K562 (cell line): ENCODE measurements at regions not wholly inside any gene's neighbourhood (a gene's known extent, or its start where the extent isn't known, plus 50 kb on each side); places are given as distances from the start of the nearest gene placed in this dataset.

Experiments used
- ARID2 ChIP-seq: fragments of 450-650 bp; IDR thresholded peaks from 2 replicates; pipeline ENCODE4 v1.6.1; 2017; ENCODE audit warnings: antibody characterized with exemption, mild to moderate bottlenecking
- ARNT ChIP-seq, 2 experiments: fragments of 450-650 bp; IDR thresholded peaks; 2 replicates each; pipeline ENCODE4 v1.6.1; 2016; ENCODE audit warnings: mild to moderate bottlenecking in 1 of 2
- BCLAF1 ChIP-seq, 2 experiments: fragments of 450-650 bp in 1 of 2; IDR thresholded peaks; 2 replicates each; pipeline ENCODE4 v1.6.1; 2011 to 2017; ENCODE audit warnings: low read depth in 2 of 2, antibody characterized with exemption in 1 of 2, borderline replicate concordance in 1 of 2, low read length in 1 of 2, mild to moderate bottlenecking in 1 of 2, mixed read lengths in 1 of 2; ENCODE audit not compliant: control insufficient read depth in 1 of 2
- BRD9 ChIP-seq: fragments of 450-650 bp; IDR thresholded peaks from 2 replicates; pipeline ENCODE4 v1.6.1; 2018; ENCODE audit warnings: low read depth; ENCODE audit not compliant: partially characterized antibody
- CSDE1 ChIP-seq, 2 experiments: fragments of 450-650 bp; IDR thresholded peaks; 2 replicates each; pipeline ENCODE4 v1.6.1; 2016; ENCODE audit warnings: mild to moderate bottlenecking in 1 of 2
- CXXC5 ChIP-seq: fragments of 250-450 bp; sonication (Bioruptor Pico); IDR thresholded peaks from 2 replicates; pipeline ENCODE4 v1.8.0; 2022; ENCODE audit warnings: inconsistent platforms, mild to moderate bottlenecking, moderate library complexity
- DIDO1 ChIP-seq: fragments of 450-650 bp; IDR thresholded peaks from 2 replicates; pipeline ENCODE4 v1.6.1; 2016; ENCODE audit warnings: low read depth, missing biosample characterization, missing genetic modification characterization
- HDAC3 ChIP-seq: fragments of 450-650 bp; IDR thresholded peaks from 2 replicates; pipeline ENCODE4 v1.6.1; 2018; ENCODE audit warnings: borderline replicate concordance, mild to moderate bottlenecking, moderate library complexity; ENCODE audit not compliant: partially characterized antibody
- NCOA4 ChIP-seq: fragments of 450-650 bp; IDR thresholded peaks from 2 replicates; pipeline ENCODE4 v1.6.1; 2018; ENCODE audit warnings: mild to moderate bottlenecking; ENCODE audit not compliant: partially characterized antibody
- NR3C1 ChIP-seq: sonication (generic); formaldehyde crosslinking; IDR thresholded peaks from 2 replicates; pipeline ENCODE4 v1.8.1; 2022; ENCODE audit warnings: missing genetic modification reagents
- NR4A1 ChIP-seq, 2 experiments: fragments of 250-450 bp in 1 of 2; fragments of 450-650 bp in 1 of 2; sonication (Bioruptor Pico) in 1 of 2; IDR thresholded peaks; 2 replicates each; pipeline versions ENCODE4 v1.4.0 to v1.6.1; 2016 to 2020; ENCODE audit warnings: mild to moderate bottlenecking in 2 of 2, missing compliant biosample characterization in 1 of 2, missing genetic modification characterization in 1 of 2, moderate library complexity in 1 of 2
- NRF1 ChIP-seq, 2 experiments: fragments of 450-650 bp; IDR thresholded peaks in 1 of 2; conservative IDR thresholded peaks in 1 of 2; 2 replicates each; pipeline ENCODE4 v1.6.1; 2014; ENCODE audit warnings: mild to moderate bottlenecking in 2 of 2
- PATZ1 ChIP-seq: fragments of 250-450 bp; sonication (Bioruptor Pico); IDR thresholded peaks from 2 replicates; pipeline ENCODE4 v1.5.0; 2020; ENCODE audit warnings: mild to moderate bottlenecking, borderline replicate concordance
- PML ChIP-seq: IDR thresholded peaks from 2 replicates; pipeline ENCODE4 v1.6.1; 2012; ENCODE audit warnings: low read length, inconsistent platforms
- POLR2AphosphoS5 ChIP-seq: IDR thresholded peaks from 2 replicates; pipeline ENCODE4 v1.6.1; 2011; ENCODE audit warnings: mild to moderate bottlenecking, low read depth, low read length, moderate library complexity; ENCODE audit not compliant: control insufficient read depth, insufficient read depth
- RBBP5 ChIP-seq: fragments of 200-600 bp; sonication (generic); IDR thresholded peaks from 2 replicates; pipeline ENCODE4 v1.6.1; 2012; ENCODE audit warnings: borderline replicate concordance, mild to moderate bottlenecking, low read length, control low read depth, inconsistent platforms; ENCODE audit not compliant: insufficient read depth, poor library complexity, severe bottlenecking
- SIX5 ChIP-seq, 2 experiments: IDR thresholded peaks; 2 replicates each; pipeline ENCODE4 v1.6.1; 2011; ENCODE audit warnings: low read length in 2 of 2, borderline replicate concordance in 1 of 2, low read depth in 1 of 2, mild to moderate bottlenecking in 1 of 2, moderate library complexity in 1 of 2; ENCODE audit not compliant: insufficient read depth in 1 of 2
- SUPT5H ChIP-seq: fragments of 450-650 bp; IDR thresholded peaks from 2 replicates; pipeline ENCODE4 v1.6.1; 2016
- TFE3 ChIP-seq: fragments of 450-650 bp; formaldehyde crosslinking; IDR thresholded peaks from 2 replicates; pipeline ENCODE4 v1.4.0; 2020; ENCODE audit warnings: mild to moderate bottlenecking, mixed read lengths
- USF1 ChIP-seq: sonication (generic); formaldehyde crosslinking; IDR thresholded peaks from 2 replicates; pipeline ENCODE4 v1.9.0; 2022; ENCODE audit warnings: mild to moderate bottlenecking, missing genetic modification reagents
- ZNF696 ChIP-seq: fragments of 250-450 bp; sonication (Bioruptor Pico); conservative IDR thresholded peaks from 2 replicates; pipeline ENCODE4 v1.4.0; 2020; ENCODE audit warnings: mild to moderate bottlenecking, moderate library complexity

DNA sequence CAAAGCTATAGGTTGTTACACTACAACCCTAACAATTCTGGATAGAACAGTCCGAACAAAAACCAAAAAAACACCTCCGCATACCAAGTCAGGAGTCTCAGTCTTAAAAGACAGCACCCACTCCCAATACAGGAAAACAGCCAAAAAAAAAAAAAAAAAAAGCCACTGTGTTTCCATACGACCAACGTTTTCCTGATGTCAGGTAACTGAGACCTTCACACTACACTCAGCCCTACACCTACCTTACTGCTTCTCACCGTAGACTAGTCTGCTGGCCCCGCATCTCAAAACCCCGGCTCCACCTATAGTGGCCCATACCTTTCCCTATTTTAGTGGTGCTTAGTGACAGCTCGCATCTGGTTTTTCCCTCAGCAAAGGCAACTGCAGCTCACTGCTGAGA lies 339.5 kb upstream of the ADAMTS9 start (continued):
- TF ChIP-seq NR3C1 (no peak), TFE3 (CRISPR knock-in tag) (no peak), NRF1 (conservative IDR thresholded peaks at IDR 0.05 in 1 of 2, IDR thresholded peaks at IDR 0.05 in 1 of 2) (no peak), BCLAF1 (IDR thresholded peaks at IDR 0.05; ENCODE audit: borderline replicate concordance in 1 of 2, control insufficient read depth in 1 of 2, low read depth in 2 of 2, low read length in 1 of 2) (0 out of 4 replicates have a peak, but pooled peaks of 1 of the 2 experiments have one; percentile 29), SUPT5H (peak; percentile 40; the same call in 1 of the 2 replicates), CXXC5 (CRISPR knock-in tag) (no peak), POLR2AphosphoS5 (peak; percentile 77), ARNT (IDR thresholded peaks at IDR 0.05) (no peak), USF1 (CRISPR knock-in tag) (no peak), DIDO1 (no peak), NCOA4 (no peak), SIX5 (IDR thresholded peaks at IDR 0.05; ENCODE audit: borderline replicate concordance in 1 of 2, insufficient read depth in 1 of 2, low read depth in 1 of 2, low read length in 2 of 2) (no peak), RBBP5 (no peak), PATZ1 (CRISPR knock-in tag) (no peak), PML (peak; percentile 65), ZNF696 (no peak), NR4A1 (CRISPR knock-in tag; IDR thresholded peaks at IDR 0.05) (no peak), NR4A1 (tag; IDR thresholded peaks at IDR 0.05) (no peak), ARID2 (no peak), CSDE1 (IDR thresholded peaks at IDR 0.05) (no peak), BRD9 (no peak), HDAC3 (no peak)
- TF ChIP-seq, all 486 proteins: peak for 6
